Peyer's patch (tissue), 4 donors: ENCODE measurements at regions not wholly inside any gene's neighbourhood (a gene's known extent, or its start where the extent isn't known, plus 50 kb on each side); places are given as distances from the start of the nearest gene placed in this dataset.

Experiments used
- CTCF ChIP-seq, 6 experiments: fragments of 450-650 bp in 4 of 6; fragments of 200-600 bp in 2 of 6; sonication (generic) in 1 of 6; IDR thresholded peaks; one replicate each; pipeline ENCODE4 v1.5.1; 2017 to 2019; ENCODE audit warnings: antibody characterized with exemption in 6 of 6, mild to moderate bottlenecking in 3 of 6, moderate library complexity in 1 of 6
- POLR2A ChIP-seq, 2 donors: fragments of 450-650 bp; IDR thresholded peaks; one replicate each; pipeline ENCODE4 v1.5.1; 2017; ENCODE audit warnings: antibody characterized with exemption in 2 of 2, mild to moderate bottlenecking in 2 of 2, moderate library complexity in 2 of 2

- no peak for TF ChIP-seq CTCF (IDR thresholded peaks at IDR 0.05)
- TF ChIP-seq POLR2A (IDR thresholded peaks at IDR 0.05): no peak
These were observed 73.5 kb upstream of the ALDH1A3 start for GRCh38 chr15:100806157-100806556.
